Naive thymus-derived CD4-positive, alpha-beta T cell (primary cell): ENCODE measurements at regions not wholly inside any gene's neighbourhood (a gene's known extent, or its start where the extent isn't known, plus 50 kb on each side); places are given as distances from the start of the nearest gene placed in this dataset.

ENCODE experiments used
- ATAC-seq: fragments of 150-1000 bp; cut with Tn5 transposase; 2 replicates; pipeline ENCODE4 v1.10.0; 2021; ENCODE audit warnings: mild to moderate bottlenecking, moderate library complexity
- CTCF ChIA-PET: fragments of 350-600 bp; sonication (Branson Sonifier 250); formaldehyde crosslinking; loops from one replicate; lab custom pipeline; 2021; ENCODE audit warnings: antibody characterized with exemption; lab: Charles Lee
- POLR2A ChIA-PET: fragments of 350-600 bp; sonication (Branson Sonifier 250); formaldehyde crosslinking; loops from one replicate; lab custom pipeline; 2021; ENCODE audit warnings: antibody characterized with exemption, inconsistent platforms; lab: Charles Lee
- DNase-seq, 9 donors: peaks; one replicate each; pipeline versions ENCODE4 v3.0.0 to v3.0.0-alpha.2; 2020 to 2022; ENCODE audit warnings: mixed read lengths in 1 of 9
- H3K27ac ChIP-seq: one replicate; pipeline ENCODE4 v1.7.0; 2013; ENCODE audit warnings: mild to moderate bottlenecking, low read depth, low read length, moderate library complexity
- H3K27me3 ChIP-seq, 2 donors: one replicate each; pipeline ENCODE4 v1.7.0; 2013; ENCODE audit warnings: low read length in 2 of 2, mild to moderate bottlenecking in 2 of 2, moderate library complexity in 2 of 2; ENCODE audit not compliant: control insufficient read depth in 2 of 2, insufficient read depth in 2 of 2
- H3K36me3 ChIP-seq, 3 experiments: 1 replicate in 2 of 3; 2 replicates in 1 of 3; pipeline ENCODE4 v1.7.0; 2013; ENCODE audit warnings: low read length in 3 of 3, mild to moderate bottlenecking in 3 of 3, moderate library complexity in 1 of 3; ENCODE audit not compliant: insufficient read depth in 3 of 3, control insufficient read depth in 2 of 3
- H3K4me1 ChIP-seq, 2 donors: one replicate each; pipeline ENCODE4 v1.7.0; 2013; ENCODE audit warnings: low read length in 2 of 2, mild to moderate bottlenecking in 2 of 2, moderate library complexity in 1 of 2; ENCODE audit not compliant: control insufficient read depth in 2 of 2, insufficient read depth in 2 of 2
- H3K4me3 ChIP-seq: 2 replicates; pipeline ENCODE4 v1.7.0; 2013; ENCODE audit warnings: mild to moderate bottlenecking, low read length
- H3K9me3 ChIP-seq, 3 experiments: 1 replicate in 2 of 3; 2 replicates in 1 of 3; pipeline ENCODE4 v1.7.0; 2013; ENCODE audit warnings: low read length in 3 of 3; ENCODE audit not compliant: control insufficient read depth in 2 of 3
- H3K27ac Mint-ChIP-seq, 9 donors: one replicate each; pipeline ENCODE4 v1.8.0; 2020 to 2022; ENCODE audit warnings: mixed read lengths in 9 of 9, mild to moderate bottlenecking in 8 of 9, moderate library complexity in 5 of 9, inconsistent platforms in 2 of 9
- H3K27me3 Mint-ChIP-seq, 5 donors: one replicate each; pipeline ENCODE4 v1.8.0; 2021 to 2022; ENCODE audit warnings: mixed read lengths in 5 of 5, mild to moderate bottlenecking in 1 of 5
- H3K36me3 Mint-ChIP-seq, 5 donors: one replicate each; pipeline ENCODE4 v1.8.0; 2020 to 2022; ENCODE audit warnings: mixed read lengths in 5 of 5, mild to moderate bottlenecking in 3 of 5, inconsistent platforms in 1 of 5
- H3K4me1 Mint-ChIP-seq, 7 donors: one replicate each; pipeline ENCODE4 v1.8.0; 2020 to 2022; ENCODE audit warnings: mixed read lengths in 7 of 7, mild to moderate bottlenecking in 3 of 7, inconsistent platforms in 1 of 7
- H3K4me3 Mint-ChIP-seq, 10 donors: one replicate each; pipeline ENCODE4 v1.8.0; 2020 to 2022; ENCODE audit warnings: mild to moderate bottlenecking in 10 of 10, mixed read lengths in 10 of 10, moderate library complexity in 6 of 10, inconsistent platforms in 2 of 10
- H3K9me3 Mint-ChIP-seq, 11 donors: one replicate each; pipeline ENCODE4 v1.8.0; 2020 to 2022; ENCODE audit warnings: mixed read lengths in 11 of 11, mild to moderate bottlenecking in 4 of 11, inconsistent platforms in 1 of 11, moderate library complexity in 1 of 11
- intact Hi-C, 2 donors: fragments of 100-400 bp; cut with micrococcal nuclease; formaldehyde crosslinking; loops; one replicate each; pipeline ENCODE4 v1.15.1; 2023

GRCh38 chr7:115779561-115779960 is 251.0 kb downstream of the TFEC start:
- ChIA-PET CTCF (no interaction called here), POLR2A (interaction anchor here (0.5 kb wide), 1 partner anchor 456 kb away, joined by 3 read pairs; no protein-coding TSS in a partner anchor)
- Mint-ChIP-seq H3K27me3 (no peaks in the 10 kb centered on the region), H3K36me3 (no peaks in the 10 kb centered on the region), H3K4me3 (no peak overlapping the region), H3K4me1 (no peaks in the 10 kb centered on the region), H3K27ac (no peak overlapping the region), H3K9me3 (peaks cover 0 to 2% (median 0%) of the 10 kb centered on the region in 11 donors)
- no peaks in the 10 kb centered on the region for H3K4me1 ChIP-seq
- no peak overlapping the region for H3K27ac ChIP-seq
- no peaks in the 10 kb centered on the region for H3K36me3 ChIP-seq
- intact Hi-C loops = no loop called here
- no peak overlapping the region for H3K4me3 ChIP-seq
- ATAC-seq (no peak), DNase-seq (no peak)
- no peaks in the 10 kb centered on the region for H3K27me3 ChIP-seq
- H3K9me3 ChIP-seq = no peaks in the 10 kb centered on the region

GRCh38 chr7:115775981-115776380 is 254.6 kb downstream of the TFEC start:
- intact Hi-C loops = no loop called here
- no peak overlapping the region for H3K27ac Mint-ChIP-seq
- CTCF ChIA-PET = no interaction called here
- no peaks in the 10 kb centered on the region for H3K27me3 Mint-ChIP-seq
- H3K4me3 ChIP-seq = no peak overlapping the region
- no peaks in the 10 kb centered on the region for H3K36me3 Mint-ChIP-seq
- DNase-seq (no peak), ATAC-seq (no peak)
- POLR2A ChIA-PET = no interaction called here
- no peak overlapping the region for H3K27ac ChIP-seq
- H3K4me1 ChIP-seq = no peaks in the 10 kb centered on the region
- no peaks in the 10 kb centered on the region for H3K9me3 ChIP-seq
- no peaks in the 10 kb centered on the region for H3K27me3 ChIP-seq
- H3K36me3 ChIP-seq = no peaks in the 10 kb centered on the region
- H3K9me3 Mint-ChIP-seq = peaks cover 0 to 3% (median 0%) of the 10 kb centered on the region in 11 donors
- no peak overlapping the region for H3K4me3 Mint-ChIP-seq
- H3K4me1 Mint-ChIP-seq = no peaks in the 10 kb centered on the region

GRCh38 chr7:115763347-115763746 is 267.2 kb downstream of the TFEC start:
- Histone ChIP-seq H3K4me3 (no peak overlapping the region), H3K9me3 (no peaks in the 10 kb centered on the region), H3K27ac (no peak overlapping the region), H3K4me1 (no peaks in the 10 kb centered on the region), H3K27me3 (no peaks in the 10 kb centered on the region), H3K36me3 (no peaks in the 10 kb centered on the region)
- Mint-ChIP-seq H3K9me3 (peaks cover 0 to 1% (median 0%) of the 10 kb centered on the region in 11 donors), H3K4me3 (no peak overlapping the region), H3K27me3 (no peaks in the 10 kb centered on the region), H3K36me3 (no peaks in the 10 kb centered on the region), H3K27ac (no peak overlapping the region), H3K4me1 (no peaks in the 10 kb centered on the region)
- POLR2A ChIA-PET = no interaction called here
- CTCF ChIA-PET = interaction anchor here (0.6 kb wide), 1 partner anchor 1005 kb away, joined by 3 read pairs; no protein-coding TSS in a partner anchor
- intact Hi-C loops = no loop called here
- DNase-seq (no peak), ATAC-seq (no peak)

GRCh38 chr7:115758025-115758424 is 272.5 kb downstream of the TFEC start:
- Histone ChIP-seq H3K4me1 (no peaks in the 10 kb centered on the region), H3K27me3 (no peaks in the 10 kb centered on the region), H3K4me3 (no peak overlapping the region), H3K36me3 (no peaks in the 10 kb centered on the region), H3K27ac (no peak overlapping the region), H3K9me3 (no peaks in the 10 kb centered on the region)
- peaks cover 0 to 5% (median 2%) of the 10 kb centered on the region in 11 donors for H3K9me3 Mint-ChIP-seq
- H3K27me3 Mint-ChIP-seq = no peaks in the 10 kb centered on the region
- ATAC-seq = no peak
- CTCF ChIA-PET = no interaction called here
- no peak for DNase-seq
- H3K4me3 Mint-ChIP-seq = no peak overlapping the region
- no peaks in the 10 kb centered on the region for H3K4me1 Mint-ChIP-seq
- intact Hi-C loops = loop anchor here in 1 of 2 donors (10.0 kb wide), 1 partner anchor 57 kb away; no protein-coding TSS in a partner anchor
- H3K36me3 Mint-ChIP-seq = no peaks in the 10 kb centered on the region
- POLR2A ChIA-PET = no interaction called here
- no peak overlapping the region for H3K27ac Mint-ChIP-seq

- no peak overlapping the region for H3K27ac Mint-ChIP-seq
- CTCF ChIA-PET = no interaction called here
These were observed 276.3 kb downstream of the TFEC start for GRCh38 chr7:115754226-115754625.

GRCh38 chr7:115749924-115750323 is 280.6 kb downstream of the TFEC start:
- Histone ChIP-seq H3K4me1 (peaks cover 0 to 4% of the 10 kb centered on the region in 2 donors), H3K4me3 (no peak overlapping the region), H3K27ac (no peak overlapping the region), H3K36me3 (no peaks in the 10 kb centered on the region), H3K27me3 (no peaks in the 10 kb centered on the region), H3K9me3 (no peaks in the 10 kb centered on the region)
- no peak overlapping the region for H3K27ac Mint-ChIP-seq
- DNase-seq (no peak), ATAC-seq (no peak)
- no peaks in the 10 kb centered on the region for H3K36me3 Mint-ChIP-seq
- ChIA-PET CTCF (no interaction called here), POLR2A (no interaction called here)
- H3K9me3 Mint-ChIP-seq = peaks cover 0 to 1% (median 0%) of the 10 kb centered on the region in 11 donors
- no peaks in the 10 kb centered on the region for H3K4me1 Mint-ChIP-seq
- H3K27me3 Mint-ChIP-seq = peaks cover 0 to 4% (median 0%) of the 10 kb centered on the region in 5 donors
- H3K4me3 Mint-ChIP-seq = no peak overlapping the region
- intact Hi-C loops = loop anchor here in 1 of 2 donors (10.0 kb wide), 1 partner anchor 65 kb away; no protein-coding TSS in a partner anchor

More at GRCh38 chr7:115754226-115754625, 276.3 kb downstream of the TFEC start:
- POLR2A ChIA-PET = no interaction called here
- Mint-ChIP-seq H3K9me3 (peaks cover 0 to 5% (median 2%) of the 10 kb centered on the region in 11 donors), H3K36me3 (no peaks in the 10 kb centered on the region), H3K4me1 (no peaks in the 10 kb centered on the region), H3K4me3 (no peak overlapping the region), H3K27me3 (peaks cover 0 to 4% (median 0%) of the 10 kb centered on the region in 5 donors)
- ATAC-seq (no peak), DNase-seq (no peak)
- no peak overlapping the region for H3K4me3 ChIP-seq
- H3K9me3 ChIP-seq = no peaks in the 10 kb centered on the region
- no peak overlapping the region for H3K27ac ChIP-seq
- H3K36me3 ChIP-seq = no peaks in the 10 kb centered on the region
- H3K27me3 ChIP-seq = no peaks in the 10 kb centered on the region
- no peaks in the 10 kb centered on the region for H3K4me1 ChIP-seq
- intact Hi-C loops = loop anchor here in 1 of 2 donors (10.0 kb wide), 1 partner anchor 61 kb away; no protein-coding TSS in a partner anchor

- Mint-ChIP-seq H3K36me3 (no peaks in the 10 kb centered on the region), H3K9me3 (peaks cover 0 to 1% (median 0%) of the 10 kb centered on the region in 11 donors), H3K4me3 (no peak overlapping the region), H3K27me3 (peaks cover 0 to 4% (median 0%) of the 10 kb centered on the region in 5 donors), H3K27ac (no peak overlapping the region), H3K4me1 (no peaks in the 10 kb centered on the region)
- Histone ChIP-seq H3K9me3 (no peaks in the 10 kb centered on the region), H3K36me3 (no peaks in the 10 kb centered on the region), H3K4me3 (no peak overlapping the region), H3K27ac (no peak overlapping the region), H3K4me1 (peaks cover 0 to 4% of the 10 kb centered on the region in 2 donors), H3K27me3 (no peaks in the 10 kb centered on the region)
- ChIA-PET POLR2A (no interaction called here), CTCF (interaction anchor here (0.6 kb wide), 1 partner anchor 882 kb away, joined by 4 read pairs; no protein-coding TSS in a partner anchor)
- ATAC-seq = no peak
- DNase-seq = no peak
- intact Hi-C loops = no loop called here
These were observed 282.3 kb downstream of the TFEC start for GRCh38 chr7:115748123-115748738.
